Inflammatory macrophage treated with lipopolysaccharide for 1 hour (primary cell): ENCODE measurements at regions not wholly inside any gene's neighbourhood (a gene's known extent, or its start where the extent isn't known, plus 50 kb on each side); places are given as distances from the start of the nearest gene placed in this dataset.
A peak's percentile ranks its signal among the peaks of the same experiment; 100 is the strongest.
"Not testable (repeated sequence)": the region's sequence is repeated elsewhere in the genome, so short reads cannot be mapped to it uniquely, and the experiment has no call there.

Experiments
- DNase-seq, 2 donors: peaks; one replicate each; pipeline ENCODE4 v3.0.0-alpha.2; 2020 to 2022

- no peak for DNase-seq
These were observed 211.9 kb downstream of the FGF9 start for GRCh38 chr13:21882766-21883165.

DNA sequence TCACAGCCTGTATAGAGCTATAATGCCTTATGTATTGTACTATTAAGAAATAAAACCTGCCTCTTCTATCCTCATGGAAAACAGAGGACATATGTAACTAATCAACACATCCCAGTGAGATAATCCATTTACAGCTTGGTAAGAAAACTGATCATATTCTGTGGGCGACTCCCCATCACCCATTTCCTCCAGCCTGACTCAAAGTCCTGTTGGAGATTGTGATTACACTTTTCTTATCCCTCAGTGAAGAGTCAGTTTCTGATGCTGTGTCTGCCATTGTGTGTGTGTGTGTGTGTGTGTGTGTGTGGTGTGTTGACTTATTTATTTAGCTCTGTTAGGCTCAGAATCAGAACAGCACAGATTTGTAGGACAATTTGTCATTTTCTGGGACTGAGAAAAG is 212.8 kb downstream of the FGF9 start:
- DNase-seq: no peak

DNA sequence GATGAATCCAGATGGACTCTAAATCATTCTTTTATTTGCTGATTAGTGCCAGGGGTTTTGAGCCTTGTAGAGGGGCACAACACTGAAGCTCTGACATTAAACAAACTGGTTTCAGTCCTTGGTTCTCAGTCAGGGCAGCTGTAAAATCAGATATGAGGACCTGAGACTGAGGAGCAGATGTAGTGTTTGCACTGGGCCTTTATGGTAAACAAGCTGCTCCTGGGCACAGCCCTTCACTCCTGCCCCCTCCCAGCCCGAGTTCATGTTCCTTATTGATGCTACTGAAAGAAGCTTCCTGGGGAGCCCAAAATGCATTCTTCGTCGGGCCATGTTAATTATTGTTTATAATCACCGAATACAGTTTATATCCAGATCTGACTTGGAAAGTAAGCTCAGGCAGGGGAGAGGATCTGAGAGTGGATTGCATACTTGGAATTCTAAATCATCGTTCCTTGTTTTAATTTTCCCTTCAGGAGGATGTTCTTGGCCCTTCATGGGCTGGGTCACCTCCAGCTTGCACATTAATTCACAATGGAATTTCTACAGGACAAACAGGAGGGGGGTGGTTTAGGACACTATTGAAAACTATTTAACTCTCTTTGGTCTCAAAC is 213.5 kb downstream of the FGF9 start:
- no peak for DNase-seq

DNA sequence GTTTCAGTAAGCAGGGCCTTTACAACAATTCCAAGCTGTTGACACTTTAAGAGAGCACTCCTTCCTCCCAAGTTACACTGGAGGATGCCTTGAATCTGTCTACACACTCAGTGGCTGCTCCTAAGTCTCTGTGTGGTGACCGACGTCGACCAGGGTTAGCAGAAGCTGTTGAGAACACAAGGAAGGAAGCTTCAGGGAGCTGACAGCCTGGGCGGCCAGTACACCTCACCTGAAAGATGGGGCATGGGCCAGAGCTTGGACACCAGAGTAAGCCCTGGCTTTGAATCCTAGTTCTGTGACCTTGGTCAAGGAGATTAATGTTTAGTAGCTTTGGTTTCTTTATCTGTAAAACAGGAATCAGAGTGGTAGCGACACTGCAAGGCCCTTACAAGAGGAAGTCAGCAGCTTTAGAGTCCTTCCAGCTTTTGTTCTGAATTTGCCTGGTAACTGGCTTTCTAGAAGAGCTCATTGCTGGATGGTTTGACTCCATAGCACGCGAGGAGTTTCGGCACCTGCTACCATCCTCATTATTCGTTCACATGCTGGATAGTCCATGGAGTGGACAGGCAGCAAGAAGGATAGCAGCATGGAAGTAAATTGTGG is 214.2 kb downstream of the FGF9 start:
- peak in 1 of 2 donors; percentile 0 for DNase-seq

- DNase-seq: no peak
These were observed 214.9 kb downstream of the FGF9 start for GRCh38 chr13:21885714-21886224.

- no peak for DNase-seq
These were observed 218.8 kb downstream of the FGF9 start for GRCh38 chr13:21889651-21890050.

DNA sequence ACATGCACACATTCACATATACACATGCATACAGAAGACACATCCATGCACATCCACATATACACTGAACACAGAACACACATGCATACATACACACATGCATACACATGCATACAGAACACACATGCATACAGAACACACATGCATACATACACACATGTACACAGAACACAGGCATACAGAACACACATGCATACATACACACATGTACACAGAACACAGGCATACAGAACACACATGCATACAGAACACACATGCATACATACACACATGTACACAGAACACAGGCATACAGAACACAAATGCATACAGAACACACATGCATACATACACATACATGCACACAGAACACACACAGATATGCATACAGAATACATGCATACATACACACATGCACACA is 219.3 kb downstream of the FGF9 start:
- not testable (repeated sequence) for DNase-seq

DNA sequence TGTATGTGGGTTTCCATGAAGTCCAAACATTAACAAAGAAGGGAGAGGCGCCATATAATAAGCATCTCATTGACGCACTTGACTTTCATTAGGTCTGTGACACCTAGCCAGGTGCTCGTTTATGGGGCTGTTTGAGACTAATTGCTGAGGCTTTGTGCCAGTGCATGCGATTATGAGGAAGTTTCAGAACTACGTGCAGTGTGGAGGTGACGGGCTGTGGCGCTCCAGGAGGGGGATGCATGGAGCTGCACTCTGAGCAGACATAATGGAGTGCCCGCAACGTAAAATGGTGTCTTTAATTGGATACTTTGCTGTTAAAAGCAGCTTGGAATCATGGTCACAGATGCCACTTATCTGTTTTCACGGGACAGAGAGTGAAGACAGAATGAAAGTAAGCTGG is 223.2 kb downstream of the FGF9 start:
- no peak for DNase-seq

- DNase-seq: no peak
These were observed 224.1 kb downstream of the FGF9 start for GRCh38 chr13:21894703-21895699.

DNA sequence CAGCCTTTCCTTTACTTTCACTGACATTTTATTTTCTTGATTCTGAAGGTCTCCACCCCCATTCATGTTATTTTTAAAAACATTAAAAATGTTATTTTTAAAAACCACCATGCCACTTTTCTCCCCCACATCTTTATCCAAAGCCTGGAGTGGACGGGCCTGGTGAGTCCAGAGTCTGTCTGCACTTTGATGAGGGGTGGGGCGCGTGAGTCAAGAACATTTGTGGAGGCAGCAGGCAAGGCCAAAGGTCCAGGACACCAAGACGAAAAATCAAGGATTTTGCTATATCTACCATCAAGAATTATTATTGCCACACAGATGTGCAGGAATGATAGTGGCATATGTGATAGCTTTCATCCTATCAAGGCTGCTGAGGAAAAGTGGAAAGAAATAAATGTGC is 224.9 kb downstream of the FGF9 start:
- DNase-seq: no peak

DNA sequence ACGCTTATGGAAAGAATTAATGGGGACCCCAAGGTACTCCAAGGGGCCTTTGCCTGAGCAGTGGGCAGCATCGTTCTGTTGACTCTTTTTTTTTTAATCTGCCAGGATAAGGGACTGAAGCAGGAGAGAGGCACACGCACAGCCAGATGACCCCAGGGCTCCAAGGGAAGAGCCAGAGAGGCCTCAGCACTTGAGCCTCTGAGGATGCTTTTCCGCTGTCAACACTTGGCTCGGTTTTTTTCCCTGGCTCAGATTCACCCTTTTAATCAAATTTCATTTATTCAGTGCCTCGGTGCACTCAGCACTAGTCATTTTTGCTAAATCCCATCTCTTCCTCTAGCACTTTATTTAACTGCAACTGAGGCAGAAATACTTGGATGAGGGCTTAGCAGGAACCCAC is 226.3 kb downstream of the FGF9 start:
- DNase-seq: no peak

DNA sequence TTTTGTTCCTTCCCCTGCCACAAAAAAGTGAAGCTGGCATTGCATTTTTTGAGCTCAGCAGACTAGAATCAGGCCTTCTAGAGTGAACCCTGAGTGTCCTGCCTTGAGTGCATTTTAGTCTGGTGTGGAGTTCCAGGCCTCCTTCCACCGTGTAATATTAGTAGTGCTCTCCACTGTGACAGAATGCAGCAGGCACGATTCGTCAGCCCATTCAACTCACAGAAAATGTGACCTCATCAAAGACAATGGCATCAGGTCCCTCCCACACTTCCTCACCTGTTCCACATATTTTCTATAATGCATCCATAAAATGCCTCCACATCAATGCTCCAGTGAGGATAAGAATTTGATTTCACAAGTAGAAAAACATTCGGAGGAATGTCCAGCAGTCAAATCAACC is 227.6 kb downstream of the FGF9 start:
- DNase-seq: no peak

DNA sequence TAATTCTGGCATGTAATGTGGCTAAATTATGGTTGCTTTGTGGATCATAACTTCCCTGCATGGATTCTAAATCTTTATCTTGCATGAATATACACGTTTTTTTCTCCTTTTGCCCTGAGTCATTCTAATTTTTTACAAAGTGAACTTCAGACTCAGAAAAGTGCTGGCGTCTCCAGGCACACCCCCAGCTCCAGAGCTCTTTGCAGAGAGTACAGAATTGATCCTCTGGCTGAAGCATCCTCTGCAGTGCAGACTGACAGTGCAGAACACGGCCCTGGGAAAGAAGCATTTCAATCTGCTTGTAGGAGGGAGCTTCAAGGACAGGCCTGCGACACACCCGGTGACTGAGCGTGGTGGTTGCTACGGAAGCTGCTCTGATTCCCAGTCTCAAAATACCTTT is 228.1 kb downstream of the FGF9 start:
- DNase-seq: no peak

GRCh38 chr13:21901336-21901735 is 230.5 kb downstream of the FGF9 start:
- DNase-seq: no peak

DNA sequence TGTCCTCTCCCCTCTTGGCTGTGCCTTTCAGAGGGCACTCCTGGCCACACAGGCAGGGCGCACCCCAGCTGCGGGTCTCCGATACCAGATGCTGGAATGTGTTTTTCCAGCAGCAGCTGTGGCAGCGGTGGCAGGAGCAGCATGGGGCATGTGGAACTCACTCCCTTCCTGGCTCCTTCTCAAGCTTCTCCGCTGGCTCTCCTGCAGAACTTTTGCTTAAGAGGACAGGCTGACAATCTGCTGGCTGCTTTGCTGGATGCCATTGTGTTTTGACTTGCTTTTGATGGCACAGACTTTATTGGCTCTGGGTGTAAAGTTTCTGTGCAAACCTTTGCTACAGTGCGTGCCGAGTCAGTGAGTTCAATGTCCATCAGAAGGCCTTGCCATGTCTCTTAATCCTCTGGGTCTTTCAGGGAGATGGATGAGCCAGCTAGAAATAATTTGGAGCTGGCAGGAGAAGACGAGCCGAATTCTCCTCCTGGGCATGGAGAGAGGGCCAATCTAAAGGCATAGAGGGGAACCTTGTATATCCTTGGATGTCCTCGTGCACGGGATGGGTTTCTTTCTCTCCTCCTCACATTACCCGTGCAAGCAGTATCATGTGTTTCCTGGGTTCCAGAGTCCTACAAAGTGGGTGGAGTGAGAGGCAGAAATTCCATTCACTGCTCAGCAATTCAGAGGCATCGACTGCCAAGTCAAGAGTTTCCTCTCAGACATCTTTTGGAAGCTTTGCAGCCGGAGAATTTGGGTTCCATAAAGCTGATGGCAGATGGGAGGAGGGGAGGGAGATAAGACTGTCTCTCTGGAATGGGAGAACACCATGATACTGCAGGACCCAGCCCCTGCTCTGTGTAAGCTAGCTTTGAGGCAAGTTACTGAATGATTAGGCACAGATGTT is 231.2 kb downstream of the FGF9 start:
- DNase-seq: no peak

GRCh38 chr13:21902709-21903098 is 231.8 kb downstream of the FGF9 start:
- DNase-seq: no peak

GRCh38 chr13:21905486-21905885 is 234.6 kb downstream of the FGF9 start:
- no peak for DNase-seq

GRCh38 chr13:21909331-21909730 is 238.5 kb downstream of the FGF9 start:
- no peak for DNase-seq

- DNase-seq: no peak
These were observed 239.7 kb downstream of the FGF9 start for GRCh38 chr13:21910546-21910945.

DNA sequence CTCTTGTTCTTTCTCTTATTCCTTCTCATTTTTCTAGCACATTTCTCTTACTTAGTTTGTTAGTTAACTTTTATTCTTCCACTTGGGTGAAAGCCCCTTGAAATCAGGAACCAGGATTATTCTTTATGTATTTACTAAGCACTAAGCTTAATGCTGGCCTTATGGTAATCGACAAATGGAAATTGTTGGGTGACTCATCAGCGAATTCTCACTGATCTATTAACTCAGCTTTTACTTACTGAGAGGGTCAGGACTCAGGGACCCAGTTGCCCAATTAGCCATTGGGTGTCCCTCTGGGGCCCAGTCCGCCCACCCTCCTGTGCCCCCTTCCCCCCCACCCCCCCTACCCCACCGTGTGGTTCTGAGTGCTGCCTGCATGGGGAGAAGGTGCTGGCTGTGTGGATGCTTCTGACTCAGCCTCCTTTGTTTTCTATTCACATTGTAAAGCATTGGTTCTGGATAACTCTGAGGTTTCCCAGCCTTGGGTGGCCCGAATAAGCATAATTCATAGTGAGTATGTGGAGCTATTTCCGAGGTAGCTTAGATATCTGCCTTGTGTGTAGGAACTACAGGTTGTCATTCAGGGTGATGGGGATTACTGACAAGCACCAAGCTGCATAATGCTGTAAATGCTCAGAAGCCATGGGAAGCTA is 240.9 kb downstream of the FGF9 start:
- DNase-seq: no peak

DNA sequence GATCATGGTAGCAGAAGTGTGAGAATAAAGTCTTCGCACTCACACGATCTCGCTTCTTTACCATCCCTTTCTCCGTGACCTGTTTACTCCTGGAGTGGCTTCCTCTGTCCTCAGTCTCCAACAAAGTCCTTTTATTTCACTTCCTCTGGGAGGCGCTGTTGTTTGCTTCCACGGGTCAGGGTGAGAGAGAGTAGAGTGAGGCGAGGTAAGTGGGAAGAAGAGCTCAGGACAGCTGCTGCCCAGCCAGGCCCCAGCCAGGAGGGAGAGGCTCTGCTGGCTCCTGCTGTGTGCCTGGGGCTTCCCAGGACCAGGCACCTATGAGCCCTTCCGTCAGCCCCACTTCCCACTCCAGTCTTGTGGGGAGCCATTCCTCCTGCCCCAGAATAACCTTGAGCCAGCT is 242.1 kb downstream of the FGF9 start:
- no peak for DNase-seq
